H1 (cell line): ENCODE measurements at regions not wholly inside any gene's neighbourhood (a gene's known extent, or its start where the extent isn't known, plus 50 kb on each side); places are given as distances from the start of the nearest gene placed in this dataset.

ENCODE experiments used
- CTCF ChIA-PET: fragments of 300-600 bp; sonication (Branson Sonifier 250); formaldehyde crosslinking; loops from one replicate; lab custom pipeline; 2021; ENCODE audit not compliant: partially characterized antibody; lab: Charles Lee
- POLR2A ChIA-PET: fragments of 300-600 bp; sonication (Branson Sonifier 250); formaldehyde crosslinking; loops from one replicate; lab custom pipeline; 2021; ENCODE audit warnings: inconsistent platforms; ENCODE audit not compliant: partially characterized antibody; lab: Charles Lee
- DNase-seq, 2 experiments: peaks; one replicate each; pipeline versions ENCODE4 v3.0.0 to v3.0.0-alpha.2; 2010 to 2022; ENCODE audit warnings: low spot score in 2 of 2, low read depth in 1 of 2, mixed read lengths in 1 of 2
- FAIRE-seq: peaks from 2 replicates; lab custom pipeline; 2011; peaks lifted over from hg19 to GRCh38; lab: Jason Lieb, UNC
- H2AFZ ChIP-seq: 2 replicates; pipeline ENCODE4 v1.8.1; 2012; ENCODE audit warnings: low read length, inconsistent platforms
- H2AK5ac ChIP-seq: 2 replicates; pipeline ENCODE4 v1.6.1; 2013; ENCODE audit warnings: low read depth, low read length
- H2BK120ac ChIP-seq: replicated peaks from 2 replicates; pipeline ENCODE3; 2013; ENCODE audit warnings: low read depth, low read length, inconsistent platforms
- H2BK12ac ChIP-seq: 2 replicates; pipeline ENCODE4 v1.6.1; 2013; ENCODE audit warnings: low read depth, low read length
- H2BK15ac ChIP-seq: 2 replicates; pipeline ENCODE4 v1.6.1; 2013; ENCODE audit warnings: low read length
- H2BK20ac ChIP-seq: 2 replicates; pipeline ENCODE4 v1.6.1; 2013; ENCODE audit warnings: low read length
- H2BK5ac ChIP-seq: 2 replicates; pipeline ENCODE4 v1.6.1; 2013; ENCODE audit warnings: low read depth, low read length
- H3K14ac ChIP-seq: 2 replicates; pipeline ENCODE4 v1.6.1; 2013; ENCODE audit warnings: inconsistent platforms; ENCODE audit not compliant: insufficient read length
- H3K18ac ChIP-seq: 2 replicates; pipeline ENCODE4 v1.6.1; 2013; ENCODE audit warnings: low read length; ENCODE audit errors: extremely low read depth
- H3K23ac ChIP-seq: 2 replicates; pipeline ENCODE4 v1.6.1; 2013; ENCODE audit warnings: inconsistent platforms; ENCODE audit not compliant: insufficient read length
- H3K23me2 ChIP-seq: 2 replicates; pipeline ENCODE4 v1.6.1; 2013; ENCODE audit warnings: low read depth, low read length
- H3K27ac ChIP-seq: 2 replicates; pipeline ENCODE4 v1.6.1; 2011; ENCODE audit warnings: low read depth, low read length, inconsistent platforms
- H3K27me3 ChIP-seq, 4 experiments: replicated peaks in 1 of 4; 1 replicate in 1 of 4; 2 replicates in 3 of 4; pipeline versions ENCODE4 v1.6.1 to v1.8.1; 2011 to 2013; ENCODE audit warnings: low read length in 3 of 4, mild to moderate bottlenecking in 3 of 4, inconsistent platforms in 2 of 4, mixed read lengths in 2 of 4, moderate library complexity in 1 of 4; ENCODE audit not compliant: control insufficient read depth in 3 of 4, insufficient read depth in 3 of 4; ENCODE audit errors: extremely low read depth in 1 of 4
- H3K36me3 ChIP-seq, 4 experiments: 2 replicates each; pipeline versions ENCODE4 v1.6.1 to v1.8.1; 2011 to 2013; ENCODE audit warnings: mild to moderate bottlenecking in 4 of 4, low read length in 3 of 4, moderate library complexity in 2 of 4, control low read depth in 1 of 4, inconsistent platforms in 1 of 4; ENCODE audit not compliant: insufficient read depth in 4 of 4, control insufficient read depth in 2 of 4
- H3K4ac ChIP-seq: replicated peaks from 2 replicates; pipeline ENCODE3; 2013; ENCODE audit warnings: low read length, low read depth, mixed read lengths, inconsistent platforms; ENCODE audit not compliant: insufficient read length
- H3K4me1 ChIP-seq, 4 experiments: replicated peaks in 1 of 4; 1 replicate in 1 of 4; 2 replicates in 3 of 4; pipeline versions ENCODE4 v1.6.1 to v1.8.1; 2011 to 2013; ENCODE audit warnings: low read length in 3 of 4, inconsistent platforms in 2 of 4, mixed read lengths in 1 of 4; ENCODE audit not compliant: insufficient read depth in 4 of 4, control insufficient read depth in 3 of 4
- H3K4me2 ChIP-seq, 2 experiments: 2 replicates each; pipeline versions ENCODE4 v1.6.1 to v1.8.1; 2011 to 2013; ENCODE audit warnings: low read depth in 2 of 2, low read length in 2 of 2, control low read depth in 1 of 2, inconsistent platforms in 1 of 2, mild to moderate bottlenecking in 1 of 2; ENCODE audit not compliant: insufficient read depth in 1 of 2
- H3K4me3 ChIP-seq, 4 experiments: fragments of 200-600, 300-600 bp in 1 of 4; sonication (generic), shearing (Covaris generic), sonication (Bioruptor Twin) in 1 of 4; 2 replicates each; pipeline versions ENCODE4 v1.5.1 to v1.8.1; 2011 to 2016; ENCODE audit warnings: low read length in 4 of 4, low read depth in 3 of 4, control low read depth in 2 of 4, inconsistent platforms in 2 of 4, mild to moderate bottlenecking in 2 of 4, mixed read lengths in 1 of 4, moderate library complexity in 1 of 4; ENCODE audit not compliant: insufficient read depth in 2 of 4; ENCODE audit errors: extremely low read depth in 1 of 4
- H3K56ac ChIP-seq: replicated peaks from 2 replicates; pipeline ENCODE3; 2013; ENCODE audit warnings: low read depth, mild to moderate bottlenecking, mixed read lengths, low read length, inconsistent platforms; ENCODE audit not compliant: insufficient read length
- H3K79me1 ChIP-seq: 2 replicates; pipeline ENCODE4 v1.6.1; 2013; ENCODE audit warnings: low read depth, low read length, control low read depth
- H3K79me2 ChIP-seq, 2 experiments: 2 replicates each; pipeline versions ENCODE4 v1.6.1 to v1.8.1; 2012 to 2013; ENCODE audit warnings: low read length in 2 of 2, mild to moderate bottlenecking in 2 of 2, inconsistent platforms in 1 of 2; ENCODE audit not compliant: insufficient read depth in 2 of 2, control insufficient read depth in 1 of 2
- H3K9ac ChIP-seq, 4 experiments: replicated peaks in 1 of 4; 1 replicate in 1 of 4; 2 replicates in 3 of 4; pipeline versions ENCODE4 v1.6.1 to v1.8.1; 2011 to 2013; ENCODE audit warnings: low read depth in 3 of 4, low read length in 3 of 4, control low read depth in 2 of 4, mild to moderate bottlenecking in 2 of 4, moderate library complexity in 2 of 4, inconsistent platforms in 1 of 4; ENCODE audit errors: extremely low read depth in 1 of 4
- H3K9me3 ChIP-seq, 2 experiments: 2 replicates each; pipeline versions ENCODE4 v1.6.1 to v1.8.1; 2012 to 2013; ENCODE audit warnings: mild to moderate bottlenecking in 2 of 2, moderate library complexity in 2 of 2, control low read depth in 1 of 2, inconsistent platforms in 1 of 2, low read depth in 1 of 2, low read length in 1 of 2, mixed read lengths in 1 of 2; ENCODE audit not compliant: insufficient read depth in 2 of 2
- H4K20me1 ChIP-seq, 2 experiments: replicated peaks in 1 of 2; 2 replicates each; pipeline versions ENCODE3 to v1.8.1; 2011 to 2013; ENCODE audit warnings: inconsistent platforms in 2 of 2, low read length in 2 of 2, mild to moderate bottlenecking in 1 of 2; ENCODE audit not compliant: insufficient read depth in 2 of 2, control insufficient read depth in 1 of 2
- H4K5ac ChIP-seq: 2 replicates; pipeline ENCODE4 v1.6.1; 2013; ENCODE audit warnings: low read length, low read depth, mixed read lengths, inconsistent platforms; ENCODE audit not compliant: insufficient read length
- H4K8ac ChIP-seq: 2 replicates; pipeline ENCODE4 v1.8.0; 2013; ENCODE audit warnings: mild to moderate bottlenecking, moderate library complexity, low read length, inconsistent platforms; ENCODE audit not compliant: insufficient read depth; ENCODE audit errors: extremely low read depth
- H4K91ac ChIP-seq: replicated peaks from 2 replicates; pipeline ENCODE3; 2013; ENCODE audit warnings: low read length, mixed read lengths, inconsistent platforms; ENCODE audit not compliant: insufficient read length
- ATF2 ChIP-seq: IDR thresholded peaks from 2 replicates; pipeline ENCODE4 v1.6.1; 2012; ENCODE audit warnings: low read length, inconsistent platforms
- BCL11A ChIP-seq, 2 experiments: IDR thresholded peaks; one replicate each; pipeline ENCODE4 v1.6.1; 2011; ENCODE audit warnings: low read depth in 2 of 2, low read length in 2 of 2, mild to moderate bottlenecking in 2 of 2
- BRCA1 ChIP-seq: IDR thresholded peaks from 2 replicates; pipeline ENCODE4 v1.6.1; 2012; ENCODE audit warnings: low read depth, low read length, improper control_type of control experiment
- CHD1 ChIP-seq: IDR thresholded peaks from 2 replicates; pipeline ENCODE4 v1.6.1; 2012; ENCODE audit warnings: low read depth, low read length, improper control_type of control experiment
- GABPA ChIP-seq: IDR thresholded peaks from 2 replicates; pipeline ENCODE4 v1.6.1; 2011; ENCODE audit warnings: mild to moderate bottlenecking, low read length, moderate library complexity, borderline replicate concordance; ENCODE audit not compliant: insufficient read depth
- MAFK ChIP-seq: IDR thresholded peaks from 2 replicates; pipeline ENCODE4 v1.6.1; 2012; ENCODE audit warnings: low read depth, mild to moderate bottlenecking, improper control_type of control experiment, low read length
- SP2 ChIP-seq: IDR thresholded peaks from 2 replicates; pipeline ENCODE4 v1.6.1; 2012; ENCODE audit warnings: mild to moderate bottlenecking, low read length, inconsistent platforms
- TAF7 ChIP-seq: optimal IDR thresholded peaks from 2 replicates; pipeline ENCODE3; 2011; ENCODE audit warnings: low read depth, mild to moderate bottlenecking, inconsistent platforms, low read length, moderate library complexity, borderline replicate concordance
- TCF12 ChIP-seq: IDR thresholded peaks from 2 replicates; pipeline ENCODE4 v1.6.1; 2011; ENCODE audit warnings: low read depth, mild to moderate bottlenecking, low read length
- WGBS, 2 experiments: shearing (Covaris generic) in 1 of 2; methylation state at CpG; one replicate each; pipeline versions ENCODE4 v1.1.6 to v1.1.7; 2013 to 2015; ENCODE audit warnings: low lambda C conversion rate in 2 of 2, mixed read lengths in 2 of 2, inconsistent platforms in 1 of 2, low coverage in 1 of 2, missing lambda C conversion rate in 1 of 2; ENCODE audit not compliant: insufficient replicate concordance in 2 of 2, insufficient coverage in 1 of 2, insufficient read length in 1 of 2; ENCODE audit errors: extremely low coverage in 1 of 2, missing lambda C conversion rate in 1 of 2; 5-methylcytosine and 5-hydroxymethylcytosine counted together

- ChIA-PET CTCF (no interaction called here), POLR2A (no interaction called here)
- WGBS, 2 experiments, result 85% methylated on average over 1 of the region's 1 CpG; no CpG with 5 or more reads in 1 of the 2 experiments
- Histone ChIP-seq H3K23ac (no peak overlapping the region), H4K91ac (no peak overlapping the region), H2AK5ac (no peak overlapping the region), H3K36me3 (no peaks in the 10 kb centered on the region), H2BK15ac (no peak overlapping the region), H3K18ac (no peak overlapping the region), H3K9me3 (peaks cover 0 to 2% of the 10 kb centered on the region in 2 experiments; a peak in 1 of 4 replicates), H2AFZ (no peak overlapping the region), H3K4me2 (no peak overlapping the region), H3K27ac (no peak overlapping the region), H3K4me1 (no peaks in the 10 kb centered on the region), H2BK12ac (no peak overlapping the region), H4K20me1 (no peaks in the 10 kb centered on the region), H2BK120ac (no peak overlapping the region), H3K23me2 (no peaks in the 10 kb centered on the region), H2BK5ac (no peak overlapping the region), H3K4me3 (no peak overlapping the region), H3K79me1 (no peaks in the 10 kb centered on the region), H3K9ac (no peak overlapping the region), H4K8ac (no peak overlapping the region), H3K14ac (no peak overlapping the region), H3K27me3 (no peaks in the 10 kb centered on the region), H3K4ac (no peak overlapping the region), H4K5ac (no peak overlapping the region), H2BK20ac (no peak overlapping the region), H3K56ac (no peak overlapping the region), H3K79me2 (no peaks in the 10 kb centered on the region)
- DNase-seq, result no peak
- TF ChIP-seq GABPA, result no peak
- TF ChIP-seq TAF7, result no peak
- TF ChIP-seq SP2, result no peak
- no peak for TF ChIP-seq BCL11A (IDR thresholded peaks at IDR 0.05; ENCODE audit: low read depth in 2 of 2, low read length in 2 of 2)
- TF ChIP-seq ATF2, result no peak
- TF ChIP-seq MAFK, result no peak
- TF ChIP-seq BRCA1, result no peak
- TF ChIP-seq TCF12, result no peak
- no peak for TF ChIP-seq CHD1
- no peak for FAIRE-seq
These were observed 244.9 kb upstream of the CBLB start for GRCh38 chr3:106113747-106114146.
